Vagina (tissue), 2 donors: ENCODE measurements at regions not wholly inside any gene's neighbourhood (a gene's known extent, or its start where the extent isn't known, plus 50 kb on each side); places are given as distances from the start of the nearest gene placed in this dataset.

Source experiments
- CTCF ChIP-seq, 3 experiments: fragments of 450-650 bp in 2 of 3; fragments of 200-600 bp in 1 of 3; sonication (generic) in 1 of 3; IDR thresholded peaks; one replicate each; pipeline ENCODE4 v1.5.1; 2017 to 2019; ENCODE audit warnings: antibody characterized with exemption in 3 of 3, mild to moderate bottlenecking in 2 of 3, moderate library complexity in 2 of 3
- POLR2AphosphoS5 ChIP-seq, 2 donors: sonication (generic); formaldehyde crosslinking; IDR thresholded peaks; one replicate each; pipeline ENCODE4 v1.9.0; 2017; ENCODE audit warnings: antibody characterized with exemption in 2 of 2, mild to moderate bottlenecking in 2 of 2, low read depth in 1 of 2; ENCODE audit not compliant: insufficient read depth in 1 of 2

- TF ChIP-seq CTCF (IDR thresholded peaks at IDR 0.05), result no peak
- no peak for TF ChIP-seq POLR2AphosphoS5 (IDR thresholded peaks at IDR 0.05; ENCODE audit: insufficient read depth in 1 of 2, low read depth in 1 of 2)
Measured at GRCh38 chr7:92917230-92917629, 80.9 kb upstream of the CDK6 start.
